Liver (tissue), 3 donors: ENCODE measurements at regions not wholly inside any gene's neighbourhood (a gene's known extent, or its start where the extent isn't known, plus 50 kb on each side); places are given as distances from the start of the nearest gene placed in this dataset.

Source experiments
- GABPA ChIP-seq, 2 donors: IDR thresholded peaks in 1 of 2; conservative IDR thresholded peaks in 1 of 2; 2 replicates each; pipeline ENCODE4 v1.6.1; 2016; ENCODE audit warnings: antibody characterized with exemption in 2 of 2, mild to moderate bottlenecking in 1 of 2, moderate library complexity in 1 of 2
- JUND ChIP-seq, 2 donors: IDR thresholded peaks; 2 replicates each; pipeline ENCODE4 v1.6.1; 2016; ENCODE audit warnings: antibody characterized with exemption in 2 of 2
- RAD21 ChIP-seq, 2 donors: IDR thresholded peaks; 2 replicates each; pipeline ENCODE4 v1.6.1; 2016; ENCODE audit warnings: antibody characterized with exemption in 2 of 2, mild to moderate bottlenecking in 2 of 2
- SP1 ChIP-seq: IDR thresholded peaks from 2 replicates; pipeline ENCODE4 v1.6.1; 2018; ENCODE audit warnings: antibody characterized with exemption, mild to moderate bottlenecking
- TAF1 ChIP-seq: conservative IDR thresholded peaks from 2 replicates; pipeline ENCODE4 v1.6.1; 2016; ENCODE audit warnings: antibody characterized with exemption, mild to moderate bottlenecking
- TF ChIP-seq, protein P1 (sequence below): fragments of 150-350 bp; IDR thresholded peaks from 2 replicates; pipeline ENCODE4 v1.5.1; 2017; ENCODE audit warnings: improper control_type of control experiment, low read depth, low read length; ENCODE audit not compliant: missing input control
- donor health status: healthy.
- donor health status: healthy.

DNA sequence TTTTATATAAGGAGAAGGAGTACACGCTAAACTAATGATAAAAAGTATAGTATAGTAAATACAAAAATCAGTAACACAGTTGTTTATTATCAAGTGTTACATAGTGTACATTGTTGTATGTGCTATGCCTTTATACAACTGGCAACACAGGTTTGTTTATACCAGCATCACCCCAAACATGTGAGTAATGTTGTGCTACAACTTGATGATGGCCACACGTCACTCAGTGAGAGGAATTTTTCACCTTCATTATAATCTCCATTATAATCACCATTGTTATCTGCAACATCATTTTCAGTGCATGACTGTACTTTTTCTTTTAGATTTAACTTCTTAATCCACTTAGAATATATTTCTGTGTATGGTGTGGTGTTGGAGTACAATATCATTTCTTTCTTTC lies 204.0 kb upstream of the CTNNB1 start:
- no peak for TF ChIP-seq RAD21 (IDR thresholded peaks at IDR 0.05)
- TF ChIP-seq, protein P1, sequence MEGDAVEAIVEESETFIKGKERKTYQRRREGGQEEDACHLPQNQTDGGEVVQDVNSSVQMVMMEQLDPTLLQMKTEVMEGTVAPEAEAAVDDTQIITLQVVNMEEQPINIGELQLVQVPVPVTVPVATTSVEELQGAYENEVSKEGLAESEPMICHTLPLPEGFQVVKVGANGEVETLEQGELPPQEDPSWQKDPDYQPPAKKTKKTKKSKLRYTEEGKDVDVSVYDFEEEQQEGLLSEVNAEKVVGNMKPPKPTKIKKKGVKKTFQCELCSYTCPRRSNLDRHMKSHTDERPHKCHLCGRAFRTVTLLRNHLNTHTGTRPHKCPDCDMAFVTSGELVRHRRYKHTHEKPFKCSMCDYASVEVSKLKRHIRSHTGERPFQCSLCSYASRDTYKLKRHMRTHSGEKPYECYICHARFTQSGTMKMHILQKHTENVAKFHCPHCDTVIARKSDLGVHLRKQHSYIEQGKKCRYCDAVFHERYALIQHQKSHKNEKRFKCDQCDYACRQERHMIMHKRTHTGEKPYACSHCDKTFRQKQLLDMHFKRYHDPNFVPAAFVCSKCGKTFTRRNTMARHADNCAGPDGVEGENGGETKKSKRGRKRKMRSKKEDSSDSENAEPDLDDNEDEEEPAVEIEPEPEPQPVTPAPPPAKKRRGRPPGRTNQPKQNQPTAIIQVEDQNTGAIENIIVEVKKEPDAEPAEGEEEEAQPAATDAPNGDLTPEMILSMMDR, result no peak
- no peak for TF ChIP-seq TAF1
- no peak for TF ChIP-seq SP1
- no peak for TF ChIP-seq GABPA (IDR thresholded peaks at IDR 0.05 in 1 of 2, conservative IDR thresholded peaks at IDR 0.05 in 1 of 2)
- TF ChIP-seq JUND (IDR thresholded peaks at IDR 0.05), result no peak
